Urinary bladder (tissue), 3 donors: ENCODE measurements at regions not wholly inside any gene's neighbourhood (a gene's known extent, or its start where the extent isn't known, plus 50 kb on each side); places are given as distances from the start of the nearest gene placed in this dataset.

ENCODE experiments used
- DNase-seq: peaks from one replicate; pipeline ENCODE4 v3.0.0-alpha.2; 2015; ENCODE audit errors: extremely low spot score
- H3K27ac ChIP-seq: one replicate; pipeline ENCODE4 v1.5.1; 2013; ENCODE audit warnings: low read depth, mild to moderate bottlenecking, moderate library complexity
- H3K36me3 ChIP-seq: one replicate; pipeline ENCODE4 v1.6.1; 2013; ENCODE audit warnings: mild to moderate bottlenecking, moderate library complexity; ENCODE audit not compliant: insufficient read depth
- H3K4me1 ChIP-seq: one replicate; pipeline ENCODE4 v1.6.1; 2013; ENCODE audit warnings: mild to moderate bottlenecking, moderate library complexity; ENCODE audit not compliant: insufficient read depth
- H3K4me3 ChIP-seq: one replicate; pipeline ENCODE4 v1.5.1; 2013; ENCODE audit warnings: low read depth, low read length
- WGBS: extraction: QIAGEN DNeasy Blood & Tissue Kit; methylation state at CpG from one replicate; pipeline ENCODE4 v1.1.7; 2013; 5-methylcytosine and 5-hydroxymethylcytosine counted together
- donor health status: healthy with polysubstance abuse.
- donor health status: healthy.

DNA sequence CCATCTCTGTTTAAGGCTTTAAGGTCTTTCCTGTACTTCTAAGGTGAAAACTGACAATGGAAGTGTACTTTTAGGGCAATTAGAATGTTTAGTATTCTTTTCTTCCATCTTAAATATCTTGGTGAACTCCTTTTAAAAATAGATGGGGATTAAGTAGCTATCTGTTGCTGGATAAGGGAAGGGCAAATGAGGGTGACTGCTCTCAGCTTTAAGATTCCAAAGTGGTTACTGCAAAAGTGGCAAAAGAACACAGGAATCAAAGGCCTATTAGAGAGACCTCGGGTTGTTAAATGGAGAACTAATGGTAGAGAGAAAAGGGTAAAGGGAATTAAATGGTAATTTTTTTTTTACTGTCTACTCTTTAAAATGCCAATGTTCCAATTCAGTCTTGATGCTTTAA, 774.1 kb upstream of the B3GALT2 start:
- H3K4me1 ChIP-seq, result no peaks in the 10 kb centered on the region
- DNase-seq, result no peak
- H3K27ac ChIP-seq, result no peak overlapping the region
- H3K4me3 ChIP-seq, result no peak overlapping the region
- WGBS, result 25% methylated on average over 1 of the region's 1 CpG
- H3K36me3 ChIP-seq, result no peaks in the 10 kb centered on the region

DNA sequence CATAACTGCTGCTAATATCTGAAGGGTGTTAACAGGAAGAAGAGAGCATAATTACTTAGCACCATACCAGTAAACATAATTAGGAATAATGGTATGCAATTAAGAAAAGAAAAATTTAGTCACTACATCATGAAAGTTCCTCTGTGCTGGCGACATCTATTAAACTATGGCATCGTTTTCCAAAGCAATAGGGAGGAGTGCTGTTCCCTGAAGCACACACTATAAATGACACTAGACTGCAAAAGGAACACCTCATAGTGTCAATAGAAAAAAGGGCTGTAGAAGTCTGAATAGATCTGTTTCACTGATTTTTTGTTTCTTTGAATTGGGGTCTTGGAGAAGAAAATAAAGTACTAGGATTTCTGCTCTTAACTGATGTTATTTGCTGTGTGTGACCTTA, 773.6 kb upstream of the B3GALT2 start:
- DNase-seq, result no peak
- no peak overlapping the region for H3K4me3 ChIP-seq
- H3K27ac ChIP-seq, result no peak overlapping the region
- H3K4me1 ChIP-seq, result no peaks in the 10 kb centered on the region
- H3K36me3 ChIP-seq, result no peaks in the 10 kb centered on the region
- WGBS, result 59% methylated on average over 2 of the region's 2 CpGs

DNA sequence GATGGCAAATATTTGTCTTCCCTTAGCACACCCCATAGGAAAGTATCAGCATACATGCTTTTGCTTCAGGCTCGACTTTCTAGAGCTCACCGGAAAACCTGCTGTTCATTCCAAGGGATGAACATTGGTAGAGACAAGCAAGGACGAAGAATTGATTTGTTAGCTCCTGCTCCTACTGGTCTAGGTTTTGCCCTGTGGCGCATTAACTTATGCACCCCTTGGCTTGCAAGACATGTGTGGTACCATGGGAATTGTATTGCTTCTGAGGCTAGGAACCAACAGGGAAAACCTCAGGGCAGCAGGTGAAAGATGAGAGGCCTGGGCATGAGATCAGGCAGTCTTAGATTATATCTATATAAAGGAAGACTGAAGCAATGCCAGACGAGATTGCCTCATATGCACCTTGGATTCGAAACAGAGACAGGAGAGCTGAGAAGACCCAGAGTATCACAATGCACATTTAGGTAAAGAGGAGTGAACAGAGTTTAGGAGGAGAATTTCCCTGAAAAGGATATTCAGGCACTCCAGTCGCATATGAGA, 771.2 kb upstream of the B3GALT2 start:
- 80% methylated on average over 7 of the region's 7 CpGs for WGBS
- H3K27ac ChIP-seq, result no peak overlapping the region
- no peak for DNase-seq
- no peaks in the 10 kb centered on the region for H3K36me3 ChIP-seq
- H3K4me3 ChIP-seq, result no peak overlapping the region
- no peaks in the 10 kb centered on the region for H3K4me1 ChIP-seq

DNA sequence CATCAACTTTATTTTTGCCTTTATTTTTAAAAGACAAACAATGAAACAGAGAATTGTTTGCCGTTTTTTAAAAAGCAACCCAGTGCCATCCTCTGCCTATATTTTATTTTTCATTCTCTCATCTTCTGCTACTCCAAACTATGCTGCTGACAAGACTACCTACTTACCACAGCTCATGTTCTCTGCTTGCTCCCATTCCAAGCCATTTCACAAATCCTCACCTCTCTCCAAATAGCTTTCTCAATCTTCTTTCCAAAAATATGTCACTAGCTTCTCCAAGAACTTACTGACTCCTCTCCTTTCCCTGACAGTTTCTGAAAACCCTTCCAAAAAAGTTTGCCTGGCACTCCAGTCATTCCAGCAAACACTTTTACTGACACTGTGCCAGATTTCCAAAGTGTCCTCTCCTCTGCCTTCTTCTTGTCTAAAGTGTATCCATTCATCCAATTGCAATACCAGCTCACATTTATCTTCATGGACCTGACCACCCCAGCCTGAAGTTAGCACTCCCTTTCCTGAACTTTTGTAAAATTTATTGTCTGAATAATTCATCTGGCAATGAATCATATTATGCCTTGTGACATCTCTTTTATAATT, 766.5 kb upstream of the B3GALT2 start:
- Histone ChIP-seq H3K4me1 (no peaks in the 10 kb centered on the region), H3K27ac (no peak overlapping the region), H3K36me3 (no peaks in the 10 kb centered on the region), H3K4me3 (no peak overlapping the region)
- no peak for DNase-seq
- WGBS, result 56% methylated on average over 1 of the region's 1 CpG

DNA sequence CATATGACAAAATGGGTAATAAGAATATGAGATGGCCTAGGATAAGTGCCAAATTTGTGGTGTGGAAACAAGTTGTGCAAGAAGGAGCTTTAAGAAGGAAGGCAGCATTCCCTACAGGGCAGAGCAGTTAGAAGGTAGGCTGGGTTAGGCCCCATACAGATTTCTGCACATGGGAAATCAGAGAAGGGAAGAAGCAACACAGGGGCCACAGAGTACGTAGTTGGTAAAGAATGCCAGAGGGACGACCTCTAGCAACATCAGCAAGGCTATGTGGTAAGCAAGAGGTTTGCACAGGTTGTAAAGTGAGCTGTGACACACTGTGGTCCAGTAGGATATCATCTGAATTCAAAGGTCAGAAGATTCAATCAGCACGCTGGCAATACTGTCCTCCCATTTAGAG, 765.6 kb upstream of the B3GALT2 start:
- Histone ChIP-seq H3K27ac (no peak overlapping the region), H3K4me1 (no peaks in the 10 kb centered on the region), H3K4me3 (no peak overlapping the region), H3K36me3 (no peaks in the 10 kb centered on the region)
- DNase-seq, result no peak
- WGBS, result 87% methylated on average over 3 of the region's 3 CpGs

DNA sequence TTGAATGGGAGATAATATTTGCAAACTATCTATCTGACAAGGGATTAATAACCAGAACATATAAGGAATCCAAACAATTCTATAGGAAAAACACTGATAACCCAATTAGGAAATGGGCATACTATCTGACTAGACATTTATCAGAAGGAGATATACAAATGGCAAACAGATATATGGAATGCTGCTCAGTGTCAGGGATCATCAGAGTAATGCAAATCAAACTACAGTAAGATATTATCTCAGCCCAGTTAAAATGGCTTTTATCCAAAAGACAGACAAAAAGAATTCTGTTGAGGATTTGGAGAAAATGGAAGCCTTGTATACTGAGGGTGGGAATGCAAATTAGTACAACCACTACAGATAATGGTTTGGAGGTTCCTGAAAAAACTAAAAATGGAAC, 758.0 kb upstream of the B3GALT2 start:
- Histone ChIP-seq H3K36me3 (no peaks in the 10 kb centered on the region), H3K4me1 (no peaks in the 10 kb centered on the region), H3K27ac (no peak overlapping the region), H3K4me3 (no peak overlapping the region)
- DNase-seq, result no peak

DNA sequence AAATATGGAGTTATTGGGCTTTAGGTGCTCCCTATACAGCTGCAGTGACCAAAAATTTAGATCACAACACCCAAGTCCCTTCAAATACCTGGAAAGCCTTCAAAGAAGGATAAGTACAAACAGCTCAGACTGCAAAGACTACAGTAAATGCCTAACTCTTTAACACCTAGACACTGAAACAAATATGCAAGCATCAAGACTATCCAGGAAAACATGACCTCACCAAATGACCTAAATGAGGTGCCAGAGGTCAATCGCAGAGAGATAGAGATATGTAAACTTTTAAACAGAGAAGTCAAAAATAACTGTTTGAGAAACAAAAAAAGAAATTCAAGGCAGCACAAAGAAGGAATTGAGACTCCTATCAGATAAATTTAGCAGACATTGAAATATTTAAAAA, 753.8 kb upstream of the B3GALT2 start:
- Histone ChIP-seq H3K27ac (no peak overlapping the region), H3K36me3 (no peaks in the 10 kb centered on the region), H3K4me1 (no peaks in the 10 kb centered on the region), H3K4me3 (no peak overlapping the region)
- DNase-seq, result no peak
- WGBS, result 93% methylated on average over 1 of the region's 1 CpG

DNA sequence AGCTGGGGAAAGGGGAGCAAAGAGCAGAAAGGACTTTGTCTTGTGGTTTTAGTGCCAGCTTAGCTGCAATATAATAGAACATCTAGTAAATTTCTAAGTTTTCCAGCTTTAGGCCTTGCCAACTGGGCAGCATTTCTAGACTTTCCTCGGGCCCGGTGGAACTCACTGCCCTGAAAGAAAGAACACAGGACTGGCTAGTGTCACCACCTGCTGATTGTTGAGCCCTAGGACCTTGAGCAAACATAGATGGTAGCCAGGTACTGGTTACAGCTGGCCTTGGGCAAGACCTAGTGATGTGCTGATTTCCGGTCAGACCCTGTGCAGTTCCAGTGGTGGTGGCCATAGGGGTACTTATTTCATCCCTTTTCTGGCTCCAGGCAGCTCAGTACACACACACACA, 753.2 kb upstream of the B3GALT2 start:
- WGBS, result 96% methylated on average over 3 of the region's 3 CpGs
- DNase-seq, result no peak
- no peak overlapping the region for H3K27ac ChIP-seq
- H3K4me3 ChIP-seq, result no peak overlapping the region
- no peaks in the 10 kb centered on the region for H3K4me1 ChIP-seq
- no peaks in the 10 kb centered on the region for H3K36me3 ChIP-seq

DNA sequence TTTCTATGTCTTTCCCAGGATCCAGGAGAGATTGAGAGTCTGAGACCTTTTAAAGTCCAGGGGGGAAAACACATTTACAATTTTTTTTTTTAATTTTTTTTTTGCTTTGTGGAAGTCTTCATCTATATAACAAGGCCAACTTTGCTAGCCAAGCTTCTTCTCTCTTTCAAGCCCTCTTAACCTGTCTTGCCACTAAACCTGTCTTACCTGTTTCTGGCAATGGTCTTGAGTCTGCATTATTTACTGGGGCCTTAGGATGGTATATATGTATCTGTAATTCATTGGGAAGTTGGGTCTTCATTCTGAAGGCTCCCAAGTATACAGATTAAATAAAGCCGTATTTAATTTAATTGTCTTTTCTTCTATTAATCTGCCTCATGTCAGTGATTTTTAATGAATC, 750.9 kb upstream of the B3GALT2 start:
- WGBS, result 96% methylated on average over 1 of the region's 1 CpG

DNA sequence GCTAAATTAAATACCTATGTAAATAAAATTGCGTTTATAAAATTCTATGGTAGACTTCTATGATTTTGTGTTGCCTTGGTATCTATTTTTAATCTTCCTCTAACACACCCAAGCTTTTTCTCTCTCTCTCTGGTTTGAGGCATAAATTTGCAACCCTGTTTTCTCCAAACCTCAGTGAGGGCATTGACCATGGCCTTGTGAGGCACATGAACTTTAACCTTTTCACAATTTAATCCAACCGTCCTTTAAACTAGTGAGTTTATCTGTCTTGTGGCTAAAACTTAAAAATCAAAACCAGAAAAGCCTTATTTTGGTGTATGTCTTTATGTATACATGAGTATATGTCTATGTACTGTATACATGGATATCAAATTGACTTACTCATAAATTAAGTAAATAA, 746.6 kb upstream of the B3GALT2 start:
- Histone ChIP-seq H3K36me3 (no peaks in the 10 kb centered on the region), H3K4me3 (no peak overlapping the region), H3K4me1 (no peaks in the 10 kb centered on the region), H3K27ac (no peak overlapping the region)
- WGBS, result 89% methylated on average over 2 of the region's 2 CpGs
- no peak for DNase-seq

More for the DNA sequence above, 750.9 kb upstream of the B3GALT2 start:
- H3K4me1 ChIP-seq, result no peaks in the 10 kb centered on the region
- DNase-seq, result no peak
- H3K27ac ChIP-seq, result no peak overlapping the region
- no peak overlapping the region for H3K4me3 ChIP-seq
- H3K36me3 ChIP-seq, result no peaks in the 10 kb centered on the region

DNA sequence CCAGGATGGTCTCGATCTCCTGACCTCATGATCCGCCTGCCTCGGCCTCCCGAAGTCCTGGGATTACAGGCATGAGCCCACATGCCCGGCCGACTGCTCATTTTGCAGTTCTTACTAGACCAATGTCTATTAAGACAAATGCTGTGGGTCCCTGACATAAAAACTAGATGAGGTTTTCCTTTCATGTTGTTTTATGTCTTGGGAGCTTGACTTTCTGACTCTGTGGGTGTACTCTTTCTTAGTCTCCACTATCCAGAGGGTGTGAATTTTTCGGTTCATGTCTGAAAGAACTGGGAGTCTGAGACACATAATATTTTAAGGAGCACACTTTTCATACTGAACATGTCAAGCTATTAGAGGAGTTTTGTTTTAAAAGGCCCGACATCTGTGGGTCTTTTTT, 744.9 kb upstream of the B3GALT2 start:
- Histone ChIP-seq H3K27ac (no peak overlapping the region), H3K4me3 (no peak overlapping the region), H3K4me1 (no peaks in the 10 kb centered on the region), H3K36me3 (no peaks in the 10 kb centered on the region)
- WGBS, result 95% methylated on average over 8 of the region's 8 CpGs
- no peak for DNase-seq

DNA sequence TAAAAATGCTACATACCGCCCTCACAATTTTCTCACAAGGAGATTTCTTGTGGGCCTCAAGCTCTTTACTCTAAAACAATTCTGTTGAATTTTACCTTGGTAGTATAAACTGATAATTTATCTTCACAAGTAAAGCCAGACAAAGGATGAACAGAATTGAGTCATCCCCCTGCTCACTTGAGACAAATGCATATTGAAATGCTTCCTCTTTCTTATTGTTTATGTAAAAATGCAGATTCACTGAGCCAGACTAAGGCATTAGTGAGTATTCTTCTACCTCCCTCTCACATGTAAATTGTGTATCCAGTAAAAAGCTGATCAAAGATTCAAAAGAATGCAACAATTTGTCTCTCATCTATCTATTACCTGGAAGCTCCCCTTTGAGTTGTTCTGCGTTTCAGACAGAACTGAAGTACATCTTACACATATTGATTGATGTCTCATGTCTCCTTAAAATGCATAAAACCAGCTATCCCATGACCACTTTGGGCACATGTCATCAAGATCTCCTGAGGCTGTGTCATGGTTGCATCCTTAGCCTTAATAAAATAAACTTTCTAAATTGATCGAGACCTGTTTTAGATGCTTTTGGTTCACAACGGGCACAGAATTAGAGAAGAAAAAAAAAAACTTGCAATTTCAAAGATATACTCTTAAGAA, 743.1 kb upstream of the B3GALT2 start:
- WGBS, result 69% methylated on average over 4 of the region's 4 CpGs

DNA sequence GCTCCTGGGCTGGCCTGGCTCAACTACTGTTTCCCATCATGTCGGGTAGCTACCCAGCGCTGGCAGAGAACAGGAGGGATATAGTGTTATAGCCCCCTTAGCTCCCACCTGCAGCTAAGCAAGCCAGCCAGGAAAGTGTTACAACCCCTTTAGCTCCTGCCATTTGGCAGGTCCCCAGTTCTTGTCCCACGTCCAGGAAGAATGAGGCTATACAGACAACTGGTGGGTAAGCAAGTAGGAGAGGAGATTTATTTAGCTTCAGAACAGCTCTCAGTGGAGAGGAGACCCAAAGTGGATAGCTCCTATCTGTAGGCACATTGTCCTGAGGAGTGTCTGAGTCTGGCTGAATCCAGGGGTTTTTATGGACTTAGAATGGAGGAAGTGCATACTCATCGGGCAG, 741.1 kb upstream of the B3GALT2 start:
- Histone ChIP-seq H3K36me3 (no peaks in the 10 kb centered on the region), H3K4me3 (no peak overlapping the region), H3K27ac (no peak overlapping the region), H3K4me1 (no peaks in the 10 kb centered on the region)
- 55% methylated on average over 4 of the region's 4 CpGs for WGBS
- DNase-seq, result no peak

More for the DNA sequence above, 743.1 kb upstream of the B3GALT2 start:
- DNase-seq, result no peak
- H3K4me1 ChIP-seq, result no peaks in the 10 kb centered on the region
- no peak overlapping the region for H3K4me3 ChIP-seq
- H3K36me3 ChIP-seq, result no peaks in the 10 kb centered on the region
- H3K27ac ChIP-seq, result no peak overlapping the region

DNA sequence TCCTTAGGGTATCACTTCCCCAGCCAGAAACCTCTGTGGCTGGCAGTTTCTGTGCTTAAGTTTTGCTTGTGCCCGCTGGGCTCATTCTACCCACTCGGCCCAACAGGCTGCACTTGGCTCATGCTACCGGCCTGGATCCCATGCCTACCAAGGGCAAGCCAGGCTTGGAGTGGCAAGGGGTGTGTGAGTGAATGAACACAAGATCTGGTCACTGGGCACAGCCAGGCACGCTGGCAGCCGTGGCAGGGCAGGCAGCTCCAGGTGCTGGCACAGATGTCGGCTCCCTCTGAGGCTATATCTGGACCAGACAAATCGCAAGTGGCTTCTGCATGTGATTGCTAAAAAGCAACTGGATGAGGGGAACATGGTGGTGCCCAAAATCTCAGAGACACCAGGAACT, 740.5 kb upstream of the B3GALT2 start:
- no peaks in the 10 kb centered on the region for H3K36me3 ChIP-seq
- 95% methylated on average over 7 of the region's 7 CpGs for WGBS
- no peak for DNase-seq
- H3K4me3 ChIP-seq, result no peak overlapping the region
- H3K27ac ChIP-seq, result no peak overlapping the region
- no peaks in the 10 kb centered on the region for H3K4me1 ChIP-seq
